ENCODE measurements at regions not wholly inside any gene's neighbourhood (a gene's known extent, or its start where the extent isn't known, plus 50 kb on each side); places are given as distances from the start of the nearest gene placed in this dataset.

DNA sequence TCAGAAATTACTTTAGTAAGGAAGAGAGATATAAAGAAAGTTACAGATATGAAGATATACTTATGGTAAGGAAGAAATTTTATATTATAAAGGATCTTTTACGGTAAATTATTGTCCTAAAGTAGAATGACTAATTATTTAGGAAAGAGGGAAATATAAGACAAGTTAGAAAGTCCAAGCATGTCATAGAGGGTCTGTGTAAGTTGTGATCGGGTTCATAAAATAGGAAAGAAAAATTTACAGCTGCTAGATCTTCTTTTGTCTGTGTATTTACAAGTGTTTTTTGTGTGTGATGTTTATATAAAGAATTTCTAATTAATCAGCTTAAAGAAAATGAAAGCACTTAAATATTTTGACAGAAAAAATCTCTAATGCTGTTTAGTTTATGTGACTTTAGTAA is 1054.9 kb upstream of the DIAPH2 start:
- TF ChIP-seq YY1 (IDR thresholded peaks at IDR 0.05; ENCODE audit: insufficient read depth, insufficient read length) (no peak), ZNF274 (IDR thresholded peaks at IDR 0.05; ENCODE audit: low read depth, low read length) (no peak), SUZ12 (IDR thresholded peaks at IDR 0.05; ENCODE audit: extremely low read depth, insufficient read depth, insufficient read length) (no peak)

All from NT2/D1 (cell line).